LNCAP (cell line): ENCODE measurements at regions not wholly inside any gene's neighbourhood (a gene's known extent, or its start where the extent isn't known, plus 50 kb on each side); places are given as distances from the start of the nearest gene placed in this dataset.

Source experiments
- CTCF ChIP-seq: fragments of 450-650 bp; IDR thresholded peaks from 2 replicates; pipeline ENCODE4 v1.5.1; 2017; ENCODE audit warnings: mild to moderate bottlenecking

GRCh38 chr10:78164702-78165101, 131.0 kb downstream of the RPS24 start:
- no peak for TF ChIP-seq CTCF

- TF ChIP-seq CTCF = no peak
Measured at GRCh38 chr10:78165172-78165571, 131.5 kb downstream of the RPS24 start.

- TF ChIP-seq CTCF = peak; percentile 43; the same call in 1 of the 2 replicates
Measured at GRCh38 chr10:78165617-78166016, 132.0 kb downstream of the RPS24 start.

GRCh38 chr10:78166261-78166660, 132.6 kb downstream of the RPS24 start:
- TF ChIP-seq CTCF = no peak

- no peak for TF ChIP-seq CTCF
Measured at GRCh38 chr10:78169214-78169613, 135.6 kb downstream of the RPS24 start.

- TF ChIP-seq CTCF = no peak
Measured at GRCh38 chr10:78170026-78170475, 136.4 kb downstream of the RPS24 start.

- no peak for TF ChIP-seq CTCF
Measured at GRCh38 chr10:78171633-78172400, 138.2 kb downstream of the RPS24 start.
